AG10803 (cell line): ENCODE measurements at regions not wholly inside any gene's neighbourhood (a gene's known extent, or its start where the extent isn't known, plus 50 kb on each side); places are given as distances from the start of the nearest gene placed in this dataset.

ENCODE experiments used
- DNase-seq: peaks from one replicate; pipeline ENCODE4 v3.0.0; 2010; ENCODE audit warnings: low read depth
- H3K4me3 ChIP-seq: 2 replicates; pipeline ENCODE4 v1.5.1; 2011; ENCODE audit warnings: mild to moderate bottlenecking, low read length, control low read depth
- TF ChIP-seq, protein P1 (sequence below): conservative IDR thresholded peaks from 2 replicates; pipeline ENCODE4 v1.5.1; 2011; ENCODE audit warnings: mild to moderate bottlenecking, low read length, control low read depth, inconsistent platforms

GRCh38 chr11:69375316-69376154 is 81.6 kb downstream of the MYEOV start:
- DNase-seq: no peak
- no peak overlapping the region for H3K4me3 ChIP-seq

GRCh38 chr11:69376155-69377028 is 82.4 kb downstream of the MYEOV start:
- DNase-seq: no peak
- TF ChIP-seq, protein P1, sequence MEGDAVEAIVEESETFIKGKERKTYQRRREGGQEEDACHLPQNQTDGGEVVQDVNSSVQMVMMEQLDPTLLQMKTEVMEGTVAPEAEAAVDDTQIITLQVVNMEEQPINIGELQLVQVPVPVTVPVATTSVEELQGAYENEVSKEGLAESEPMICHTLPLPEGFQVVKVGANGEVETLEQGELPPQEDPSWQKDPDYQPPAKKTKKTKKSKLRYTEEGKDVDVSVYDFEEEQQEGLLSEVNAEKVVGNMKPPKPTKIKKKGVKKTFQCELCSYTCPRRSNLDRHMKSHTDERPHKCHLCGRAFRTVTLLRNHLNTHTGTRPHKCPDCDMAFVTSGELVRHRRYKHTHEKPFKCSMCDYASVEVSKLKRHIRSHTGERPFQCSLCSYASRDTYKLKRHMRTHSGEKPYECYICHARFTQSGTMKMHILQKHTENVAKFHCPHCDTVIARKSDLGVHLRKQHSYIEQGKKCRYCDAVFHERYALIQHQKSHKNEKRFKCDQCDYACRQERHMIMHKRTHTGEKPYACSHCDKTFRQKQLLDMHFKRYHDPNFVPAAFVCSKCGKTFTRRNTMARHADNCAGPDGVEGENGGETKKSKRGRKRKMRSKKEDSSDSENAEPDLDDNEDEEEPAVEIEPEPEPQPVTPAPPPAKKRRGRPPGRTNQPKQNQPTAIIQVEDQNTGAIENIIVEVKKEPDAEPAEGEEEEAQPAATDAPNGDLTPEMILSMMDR: no peak
- no peak overlapping the region for H3K4me3 ChIP-seq

More at GRCh38 chr11:69375316-69376154, 81.6 kb downstream of the MYEOV start:
- TF ChIP-seq, protein P1: no peak

- no peak overlapping the region for H3K4me3 ChIP-seq
- TF ChIP-seq, protein P1: no peak
- DNase-seq: no peak
Observed at GRCh38 chr11:69377029-69377952, 83.3 kb downstream of the MYEOV start.

GRCh38 chr11:69377953-69378302 is 84.0 kb downstream of the MYEOV start:
- DNase-seq: no peak
- no peak overlapping the region for H3K4me3 ChIP-seq
- TF ChIP-seq, protein P1: no peak

DNA sequence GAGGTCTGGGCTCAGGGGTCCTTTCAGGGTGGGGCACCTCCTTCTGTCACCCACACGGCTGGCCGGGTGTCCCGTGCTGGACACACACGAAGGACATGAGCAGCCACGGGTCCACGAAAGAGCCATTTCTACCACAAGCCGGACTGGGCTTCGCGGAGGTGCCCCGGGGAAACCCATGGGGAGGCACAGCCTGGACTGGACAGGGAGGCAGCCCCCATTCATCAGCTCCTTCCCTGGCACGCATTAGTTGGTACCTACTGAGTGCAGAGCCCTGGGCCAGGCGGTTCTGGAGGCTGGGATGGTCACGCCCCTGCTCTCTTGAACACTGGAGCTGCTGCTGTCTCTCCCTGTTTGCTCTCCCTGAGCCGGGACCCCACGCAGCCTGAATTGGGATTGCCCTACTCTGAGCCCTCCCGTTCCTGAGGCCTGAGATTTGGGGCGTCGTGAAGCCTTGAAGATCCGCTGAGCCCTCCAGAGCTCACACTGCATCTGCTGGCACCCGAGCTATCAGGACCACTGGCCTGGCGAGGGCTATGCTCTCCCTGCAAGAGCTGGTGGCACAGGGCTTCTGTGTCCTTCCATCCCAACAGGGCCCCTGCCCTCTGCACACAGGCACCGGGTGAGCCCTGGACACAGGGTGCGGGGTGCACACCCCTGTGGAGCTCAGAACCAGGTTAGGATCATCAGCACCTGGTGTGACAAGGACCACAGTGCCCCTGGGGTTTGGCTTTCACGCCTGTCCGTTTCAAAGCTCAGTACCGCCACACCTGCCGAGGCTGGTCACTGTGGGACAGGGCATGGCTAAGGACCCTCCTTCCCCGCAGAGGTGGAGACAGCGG is 84.6 kb downstream of the MYEOV start:
- TF ChIP-seq, protein P1: no peak
- no peak for DNase-seq
- no peak overlapping the region for H3K4me3 ChIP-seq

- no peak for DNase-seq
- TF ChIP-seq, protein P1: no peak
- H3K4me3 ChIP-seq: no peak overlapping the region
Observed at GRCh38 chr11:69380451-69380901, 86.5 kb downstream of the MYEOV start.
